ENCODE measurements at regions not wholly inside any gene's neighbourhood (a gene's known extent, or its start where the extent isn't known, plus 50 kb on each side); places are given as distances from the start of the nearest gene placed in this dataset.
"Not testable (repeated sequence)": the region's sequence is repeated elsewhere in the genome, so short reads cannot be mapped to it uniquely, and the experiment has no call there.

- H3K27ac ChIP-seq (ENCODE audit: low read length); H3K9me3 ChIP-seq (ENCODE audit: control insufficient read depth, low read length); intact Hi-C loops (cut with DNase I); H3K27me3 ChIP-seq (ENCODE audit: control insufficient read depth, insufficient read depth); H3K4me3 ChIP-seq (ENCODE audit: low read length); ATAC-seq; H3K4me1 ChIP-seq (ENCODE audit: control insufficient read depth, insufficient read depth, low read length); DNase-seq: not testable (repeated sequence)
- 65% methylated on average over 3 of the region's 3 CpGs for WGBS
Measured at GRCh38 chr10:37493185-37493796, 364.1 kb downstream of the ZNF248 start.

GRCh38 chr10:37490266-37490665 is 364.9 kb downstream of the ANKRD30A start:
- DNase-seq (no peak), ATAC-seq (no peak)
- Histone ChIP-seq H3K4me3 (ENCODE audit: low read length) (no peak overlapping the region), H3K9me3 (ENCODE audit: control insufficient read depth, low read length) (no peaks in the 10 kb centered on the region), H3K27ac (ENCODE audit: low read length) (no peak overlapping the region), H3K4me1 (ENCODE audit: control insufficient read depth, insufficient read depth, low read length) (no peaks in the 10 kb centered on the region), H3K27me3 (ENCODE audit: control insufficient read depth, insufficient read depth) (no peaks in the 10 kb centered on the region)
- intact Hi-C loops (cut with DNase I): no loop called here
- WGBS: 84% methylated on average over 4 of the region's 4 CpGs

- no peaks in the 10 kb centered on the region for H3K4me1 ChIP-seq (ENCODE audit: control insufficient read depth, insufficient read depth, low read length)
- no peak for ATAC-seq
- intact Hi-C loops (cut with DNase I): no loop called here
- H3K27ac ChIP-seq (ENCODE audit: low read length): no peak overlapping the region
- H3K4me3 ChIP-seq (ENCODE audit: low read length): no peak overlapping the region
- 74% methylated on average over 1 of the region's 1 CpG for WGBS
- no peaks in the 10 kb centered on the region for H3K9me3 ChIP-seq (ENCODE audit: control insufficient read depth, low read length)
- no peak for DNase-seq
- no peaks in the 10 kb centered on the region for H3K27me3 ChIP-seq (ENCODE audit: control insufficient read depth, insufficient read depth)
Measured at GRCh38 chr10:37489658-37490003, 364.2 kb downstream of the ANKRD30A start.

- intact Hi-C loops (cut with DNase I): no loop called here
- DNase-seq (peak in 1 of 3 donors; percentile 15), ATAC-seq (no peak)
- 69% methylated on average over 10 of the region's 10 CpGs for WGBS
- Histone ChIP-seq H3K27me3 (ENCODE audit: control insufficient read depth, insufficient read depth) (no peaks in the 10 kb centered on the region), H3K27ac (ENCODE audit: low read length) (no peak overlapping the region), H3K4me1 (ENCODE audit: control insufficient read depth, insufficient read depth, low read length) (no peaks in the 10 kb centered on the region), H3K4me3 (ENCODE audit: low read length) (no peak overlapping the region), H3K9me3 (ENCODE audit: control insufficient read depth, low read length) (no peaks in the 10 kb centered on the region)
Measured at GRCh38 chr10:37488792-37489657, 363.6 kb downstream of the ANKRD30A start.

GRCh38 chr10:37480596-37480995 is 355.2 kb downstream of the ANKRD30A start:
- H3K4me1 ChIP-seq (ENCODE audit: control insufficient read depth, insufficient read depth, low read length); H3K4me3 ChIP-seq (ENCODE audit: low read length); DNase-seq; H3K27me3 ChIP-seq (ENCODE audit: control insufficient read depth, insufficient read depth); intact Hi-C loops (cut with DNase I); H3K27ac ChIP-seq (ENCODE audit: low read length); ATAC-seq; H3K9me3 ChIP-seq (ENCODE audit: control insufficient read depth, low read length): not testable (repeated sequence)
- 85% methylated on average over 5 of the region's 5 CpGs for WGBS

- no peak overlapping the region for H3K4me3 ChIP-seq (ENCODE audit: low read length)
- ATAC-seq: no peak
- no peaks in the 10 kb centered on the region for H3K4me1 ChIP-seq (ENCODE audit: control insufficient read depth, insufficient read depth, low read length)
- H3K27ac ChIP-seq (ENCODE audit: low read length): no peak overlapping the region
- no peaks in the 10 kb centered on the region for H3K27me3 ChIP-seq (ENCODE audit: control insufficient read depth, insufficient read depth)
- no peak for DNase-seq
- intact Hi-C loops (cut with DNase I): no loop called here
- no peaks in the 10 kb centered on the region for H3K9me3 ChIP-seq (ENCODE audit: control insufficient read depth, low read length)
- 78% methylated on average over 7 of the region's 7 CpGs for WGBS
Measured at GRCh38 chr10:37479469-37479868, 354.1 kb downstream of the ANKRD30A start.

GRCh38 chr10:37478381-37478780 is 353.0 kb downstream of the ANKRD30A start:
- ATAC-seq: no peak
- 73% methylated on average over 5 of the region's 5 CpGs for WGBS
- Histone ChIP-seq H3K4me1 (ENCODE audit: control insufficient read depth, insufficient read depth, low read length) (no peaks in the 10 kb centered on the region), H3K4me3 (ENCODE audit: low read length) (no peak overlapping the region), H3K27me3 (ENCODE audit: control insufficient read depth, insufficient read depth) (no peaks in the 10 kb centered on the region), H3K27ac (ENCODE audit: low read length) (no peak overlapping the region), H3K9me3 (ENCODE audit: control insufficient read depth, low read length) (no peaks in the 10 kb centered on the region)
- no peak for DNase-seq
- intact Hi-C loops (cut with DNase I): no loop called here

- no peaks in the 10 kb centered on the region for H3K27me3 ChIP-seq (ENCODE audit: control insufficient read depth, insufficient read depth)
- 42% methylated on average over 1 of the region's 1 CpG for WGBS
- H3K4me1 ChIP-seq (ENCODE audit: control insufficient read depth, insufficient read depth, low read length): no peaks in the 10 kb centered on the region
- no peak overlapping the region for H3K4me3 ChIP-seq (ENCODE audit: low read length)
- ATAC-seq (no peak), DNase-seq (no peak)
- intact Hi-C loops (cut with DNase I): no loop called here
- H3K9me3 ChIP-seq (ENCODE audit: control insufficient read depth, low read length): no peaks in the 10 kb centered on the region
- no peak overlapping the region for H3K27ac ChIP-seq (ENCODE audit: low read length)
Measured at GRCh38 chr10:37476285-37476684, 350.9 kb downstream of the ANKRD30A start.

- intact Hi-C loops (cut with DNase I): no loop called here
- no peaks in the 10 kb centered on the region for H3K9me3 ChIP-seq (ENCODE audit: control insufficient read depth, low read length)
- 90% methylated on average over 9 of the region's 9 CpGs for WGBS
- H3K27me3 ChIP-seq (ENCODE audit: control insufficient read depth, insufficient read depth): no peaks in the 10 kb centered on the region
- DNase-seq (no peak), ATAC-seq (no peak)
- H3K4me1 ChIP-seq (ENCODE audit: control insufficient read depth, insufficient read depth, low read length): no peaks in the 10 kb centered on the region
- no peak overlapping the region for H3K27ac ChIP-seq (ENCODE audit: low read length)
- no peak overlapping the region for H3K4me3 ChIP-seq (ENCODE audit: low read length)
Measured at GRCh38 chr10:37474645-37475044, 349.2 kb downstream of the ANKRD30A start.

GRCh38 chr10:37473906-37474305 is 348.5 kb downstream of the ANKRD30A start:
- ATAC-seq (no peak), DNase-seq (no peak)
- Histone ChIP-seq H3K27ac (ENCODE audit: low read length) (no peak overlapping the region), H3K27me3 (ENCODE audit: control insufficient read depth, insufficient read depth) (no peaks in the 10 kb centered on the region), H3K4me3 (ENCODE audit: low read length) (no peak overlapping the region), H3K4me1 (ENCODE audit: control insufficient read depth, insufficient read depth, low read length) (no peaks in the 10 kb centered on the region), H3K9me3 (ENCODE audit: control insufficient read depth, low read length) (no peaks in the 10 kb centered on the region)
- WGBS: 88% methylated on average over 4 of the region's 4 CpGs
- intact Hi-C loops (cut with DNase I): no loop called here

GRCh38 chr10:37467246-37467645 is 341.8 kb downstream of the ANKRD30A start:
- intact Hi-C loops (cut with DNase I): no loop called here
- Histone ChIP-seq H3K27ac (ENCODE audit: low read length) (no peak overlapping the region), H3K9me3 (ENCODE audit: control insufficient read depth, low read length) (no peaks in the 10 kb centered on the region), H3K27me3 (ENCODE audit: control insufficient read depth, insufficient read depth) (no peaks in the 10 kb centered on the region), H3K4me3 (ENCODE audit: low read length) (no peak overlapping the region), H3K4me1 (ENCODE audit: control insufficient read depth, insufficient read depth, low read length) (no peaks in the 10 kb centered on the region)
- no peak for DNase-seq
- 60% methylated on average over 5 of the region's 5 CpGs for WGBS
- no peak for ATAC-seq

Measured in right cardiac atrium (tissue), 5 donors.